ENCODE measurements at regions not wholly inside any gene's neighbourhood (a gene's known extent, or its start where the extent isn't known, plus 50 kb on each side); places are given as distances from the start of the nearest gene placed in this dataset.

DNA sequence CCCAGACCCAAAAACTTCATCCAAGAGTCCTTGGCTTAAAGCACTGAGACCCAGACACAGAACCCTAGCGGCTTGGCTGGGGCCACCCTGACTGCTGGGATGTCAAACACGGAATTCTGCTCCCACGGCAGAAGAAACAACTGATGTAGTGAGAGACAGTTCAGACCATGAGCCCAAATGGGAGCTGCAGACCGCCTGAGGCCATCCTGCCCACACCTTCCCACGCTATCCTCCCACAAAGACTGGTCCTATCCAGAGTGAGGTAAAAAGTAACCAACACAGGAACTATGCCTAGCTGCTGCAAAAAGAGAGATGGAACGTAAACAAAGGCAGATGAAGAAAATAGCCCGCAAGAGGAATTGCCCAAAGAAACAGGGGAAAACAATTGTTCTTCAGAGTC lies 203.3 kb downstream of the PTPRU start:
- H3K4me3 ChIP-seq (ENCODE audit: low read depth, low read length): no peak overlapping the region
- BruUV-seq (replicated peaks): no TSS peak
- Mint-ChIP-seq H3K4me1 (ENCODE audit: low read depth, unreplicated experiment) (no peaks in the 10 kb centered on the region), H3K27me3 (ENCODE audit: insufficient read depth, unreplicated experiment) (peaks cover 12% of the 10 kb centered on the region), H3K36me3 (ENCODE audit: insufficient read depth, unreplicated experiment) (no peaks in the 10 kb centered on the region), H3K9me3 (ENCODE audit: unreplicated experiment) (no peaks in the 10 kb centered on the region), H3K4me3 (ENCODE audit: unreplicated experiment) (no peak overlapping the region), H3K27ac (ENCODE audit: unreplicated experiment) (no peak overlapping the region)
- H3K9me3 ChIP-seq: no peaks in the 10 kb centered on the region
- no peaks in the 10 kb centered on the region for H3K4me1 ChIP-seq
- ChIA-PET CTCF (no interaction called here), POLR2A (no interaction called here)
- no peaks in the 10 kb centered on the region for H3K36me3 ChIP-seq (ENCODE audit: control insufficient read depth, insufficient read depth, low read length)
- intact Hi-C loops (cut with micrococcal nuclease; ENCODE audit: unreplicated experiment): no loop called here
- DNase-seq: no peak
- no peaks in the 10 kb centered on the region for H3K27me3 ChIP-seq (replicated peaks; ENCODE audit: control insufficient read depth, insufficient read depth, low read length)
- TF ChIP-seq, protein P1, sequence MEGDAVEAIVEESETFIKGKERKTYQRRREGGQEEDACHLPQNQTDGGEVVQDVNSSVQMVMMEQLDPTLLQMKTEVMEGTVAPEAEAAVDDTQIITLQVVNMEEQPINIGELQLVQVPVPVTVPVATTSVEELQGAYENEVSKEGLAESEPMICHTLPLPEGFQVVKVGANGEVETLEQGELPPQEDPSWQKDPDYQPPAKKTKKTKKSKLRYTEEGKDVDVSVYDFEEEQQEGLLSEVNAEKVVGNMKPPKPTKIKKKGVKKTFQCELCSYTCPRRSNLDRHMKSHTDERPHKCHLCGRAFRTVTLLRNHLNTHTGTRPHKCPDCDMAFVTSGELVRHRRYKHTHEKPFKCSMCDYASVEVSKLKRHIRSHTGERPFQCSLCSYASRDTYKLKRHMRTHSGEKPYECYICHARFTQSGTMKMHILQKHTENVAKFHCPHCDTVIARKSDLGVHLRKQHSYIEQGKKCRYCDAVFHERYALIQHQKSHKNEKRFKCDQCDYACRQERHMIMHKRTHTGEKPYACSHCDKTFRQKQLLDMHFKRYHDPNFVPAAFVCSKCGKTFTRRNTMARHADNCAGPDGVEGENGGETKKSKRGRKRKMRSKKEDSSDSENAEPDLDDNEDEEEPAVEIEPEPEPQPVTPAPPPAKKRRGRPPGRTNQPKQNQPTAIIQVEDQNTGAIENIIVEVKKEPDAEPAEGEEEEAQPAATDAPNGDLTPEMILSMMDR (IDR thresholded peaks at IDR 0.05; ENCODE audit: insufficient read depth in 1 of 2, low read depth in 1 of 2, low read length in 1 of 2, severe bottlenecking in 1 of 2, unreplicated experiment in 1 of 2): no peak

GRCh38 chr1:29438991-29439390 lies 202.7 kb downstream of the PTPRU start:
- no peaks in the 10 kb centered on the region for H3K9me3 Mint-ChIP-seq (ENCODE audit: unreplicated experiment)
- no TSS peak for BruUV-seq (replicated peaks)
- Histone ChIP-seq H3K4me1 (no peaks in the 10 kb centered on the region), H3K27me3 (replicated peaks; ENCODE audit: control insufficient read depth, insufficient read depth, low read length) (no peaks in the 10 kb centered on the region), H3K9me3 (no peaks in the 10 kb centered on the region), H3K4me3 (ENCODE audit: low read depth, low read length) (no peak overlapping the region), H3K36me3 (ENCODE audit: control insufficient read depth, insufficient read depth, low read length) (no peaks in the 10 kb centered on the region)
- no peak for DNase-seq
- POLR2A ChIA-PET: no interaction called here
- no peak overlapping the region for H3K4me3 Mint-ChIP-seq (ENCODE audit: unreplicated experiment)
- peaks cover 12% of the 10 kb centered on the region for H3K27me3 Mint-ChIP-seq (ENCODE audit: insufficient read depth, unreplicated experiment)
- no peaks in the 10 kb centered on the region for H3K36me3 Mint-ChIP-seq (ENCODE audit: insufficient read depth, unreplicated experiment)
- H3K27ac Mint-ChIP-seq (ENCODE audit: unreplicated experiment): no peak overlapping the region
- TF ChIP-seq, protein P1 (IDR thresholded peaks at IDR 0.05; ENCODE audit: insufficient read depth in 1 of 2, low read depth in 1 of 2, low read length in 1 of 2, severe bottlenecking in 1 of 2, unreplicated experiment in 1 of 2): no peak
- intact Hi-C loops (cut with micrococcal nuclease; ENCODE audit: unreplicated experiment): no loop called here
- CTCF ChIA-PET: no interaction called here
- no peaks in the 10 kb centered on the region for H3K4me1 Mint-ChIP-seq (ENCODE audit: low read depth, unreplicated experiment)

DNA sequence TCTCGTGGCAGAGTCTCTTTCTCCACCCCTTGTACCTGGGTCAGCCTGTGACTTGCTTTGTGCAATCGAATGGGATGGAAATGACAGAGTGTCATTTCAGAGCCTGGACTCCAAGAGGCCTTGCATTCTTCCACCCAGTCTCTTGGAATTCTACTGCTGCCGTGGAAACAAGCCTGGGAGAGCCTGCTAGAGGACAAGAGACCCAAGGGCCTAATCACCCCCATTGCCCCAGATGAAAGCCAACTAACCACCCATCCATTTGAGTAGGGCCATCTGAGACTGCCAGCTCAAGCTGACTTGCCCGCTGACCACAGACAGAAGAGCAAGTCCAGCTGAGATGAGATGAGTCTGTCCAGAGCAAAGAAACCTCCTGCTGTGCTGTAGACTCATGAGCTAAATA lies 201.6 kb downstream of the PTPRU start:
- POLR2A ChIA-PET: no interaction called here
- H3K36me3 ChIP-seq (ENCODE audit: control insufficient read depth, insufficient read depth, low read length): no peaks in the 10 kb centered on the region
- H3K4me3 ChIP-seq (ENCODE audit: low read depth, low read length): no peak overlapping the region
- no peaks in the 10 kb centered on the region for H3K27me3 ChIP-seq (replicated peaks; ENCODE audit: control insufficient read depth, insufficient read depth, low read length)
- Mint-ChIP-seq H3K27me3 (ENCODE audit: insufficient read depth, unreplicated experiment) (peaks cover 10% of the 10 kb centered on the region), H3K36me3 (ENCODE audit: insufficient read depth, unreplicated experiment) (no peaks in the 10 kb centered on the region), H3K4me1 (ENCODE audit: low read depth, unreplicated experiment) (no peaks in the 10 kb centered on the region), H3K27ac (ENCODE audit: unreplicated experiment) (no peak overlapping the region), H3K9me3 (ENCODE audit: unreplicated experiment) (no peaks in the 10 kb centered on the region), H3K4me3 (ENCODE audit: unreplicated experiment) (no peak overlapping the region)
- intact Hi-C loops (cut with micrococcal nuclease; ENCODE audit: unreplicated experiment): no loop called here
- BruUV-seq (replicated peaks): no TSS peak
- no peak for DNase-seq
- H3K4me1 ChIP-seq: no peaks in the 10 kb centered on the region
- CTCF ChIA-PET: no interaction called here
- H3K9me3 ChIP-seq: no peaks in the 10 kb centered on the region
- TF ChIP-seq, protein P1 (IDR thresholded peaks at IDR 0.05; ENCODE audit: insufficient read depth in 1 of 2, low read depth in 1 of 2, low read length in 1 of 2, severe bottlenecking in 1 of 2, unreplicated experiment in 1 of 2): no peak
